SK-N-MC (cell line): ENCODE measurements at regions not wholly inside any gene's neighbourhood (a gene's known extent, or its start where the extent isn't known, plus 50 kb on each side); places are given as distances from the start of the nearest gene placed in this dataset.

Source experiments
- EZH2 ChIP-seq: fragments of 200-600 bp; sonication (generic); IDR thresholded peaks from one replicate; pipeline ENCODE4 v1.6.1; 2017; ENCODE audit warnings: antibody characterized with exemption
- FOXP2 ChIP-seq: optimal IDR thresholded peaks from 2 replicates; pipeline ENCODE3; 2011; ENCODE audit warnings: mild to moderate bottlenecking, moderate library complexity; ENCODE audit not compliant: insufficient read depth; ENCODE audit errors: extremely low read length, control extremely low read depth
- POLR2AphosphoS5 ChIP-seq: IDR thresholded peaks from 2 replicates; pipeline ENCODE4 v1.6.1; 2012; ENCODE audit warnings: mild to moderate bottlenecking, low read depth, low read length, borderline replicate concordance

GRCh38 chr3:144569651-144570050 is 598.0 kb downstream of the DIPK2A start:
- TF ChIP-seq EZH2 (no peak), POLR2AphosphoS5 (no peak), FOXP2 (no peak)
